ENCODE measurements at regions not wholly inside any gene's neighbourhood (a gene's known extent, or its start where the extent isn't known, plus 50 kb on each side); places are given as distances from the start of the nearest gene placed in this dataset.
"Not testable (repeated sequence)": the region's sequence is repeated elsewhere in the genome, so short reads cannot be mapped to it uniquely, and the experiment has no call there.

- DNase-seq: peak; percentile 17
- Histone ChIP-seq H3K9ac (ENCODE audit: low read length) (no peak overlapping the region), H3K27ac (ENCODE audit: low read length in 2 of 2) (no peak overlapping the region), H4K20me1 (ENCODE audit: control insufficient read depth, insufficient read depth, low read length, poor library complexity, severe bottlenecking) (no peaks in the 10 kb centered on the region), H3K27me3 (replicated peaks in 1 of 4; ENCODE audit: control extremely low read depth in 1 of 4, control insufficient read depth in 3 of 4, insufficient read depth in 4 of 4, low read length in 3 of 4) (no peaks in the 10 kb centered on the region), H3K4me3 (ENCODE audit: control extremely low read depth in 1 of 5, extremely low read depth in 1 of 5, insufficient read depth in 1 of 5, low read depth in 2 of 5, low read length in 4 of 5) (no peak overlapping the region), H3K9me3 (ENCODE audit: control extremely low read depth in 1 of 3, control insufficient read depth in 2 of 3, insufficient read depth in 1 of 3, low read length in 2 of 3) (no peaks in the 10 kb centered on the region), H3K79me2 (ENCODE audit: control insufficient read depth, insufficient read depth, low read length) (no peaks in the 10 kb centered on the region), H2AFZ (ENCODE audit: insufficient read depth, low read depth, low read length, poor library complexity, severe bottlenecking) (peak overlapping the region; percentile 73), H3K4me2 (replicated peaks; ENCODE audit: low read depth, low read length, poor library complexity, severe bottlenecking) (peak overlapping the region; percentile 74), H3K36me3 (replicated peaks in 1 of 2; ENCODE audit: control extremely low read depth in 1 of 2, control insufficient read depth in 1 of 2, extremely low read depth in 1 of 2, insufficient read depth in 2 of 2, low read length in 1 of 2) (no peaks in the 10 kb centered on the region), H3K4me1 (ENCODE audit: control insufficient read depth in 2 of 2, insufficient read depth in 2 of 2, low read length in 2 of 2) (peaks cover 7 to 10% of the 10 kb centered on the region in 2 donors)
- intact Hi-C loops (cut with micrococcal nuclease): no loop called here
- H3K4me1 Mint-ChIP-seq: peaks cover 9% of the 10 kb centered on the region
- H3K9me3 Mint-ChIP-seq (ENCODE audit: insufficient read depth): no peaks in the 10 kb centered on the region
- POLR2A ChIA-PET: no interaction called here
- TF ChIP-seq EZH2 (IDR thresholded peaks at IDR 0.05; ENCODE audit: borderline replicate concordance, insufficient read depth, low read depth, low read length, poor library complexity, severe bottlenecking) (no peak), CTCF (IDR thresholded peaks at IDR 0.05) (no peak)
- peak overlapping the region; percentile 43 for H3K4me3 Mint-ChIP-seq
- H3K27ac Mint-ChIP-seq: no peak overlapping the region
- CTCF ChIA-PET: interaction anchor here (0.7 to 2.7 kb wide), 6 partner anchors 9 to 64 kb away, joined by 4 to 10 read pairs (median 7); no protein-coding TSS in a partner anchor
- H3K27me3 Mint-ChIP-seq: peaks cover 7% of the 10 kb centered on the region
- no peak for ATAC-seq (ENCODE audit: low read depth)
- WGBS (ENCODE audit: insufficient coverage): 92% methylated on average over 18 of the region's 19 CpGs
Measured at GRCh38 chr10:64041989-64042490, 520.8 kb downstream of the REEP3 start.

- no peak overlapping the region for H3K4me3 Mint-ChIP-seq
- Histone ChIP-seq H3K9ac (ENCODE audit: low read length) (no peak overlapping the region), H3K79me2 (ENCODE audit: control insufficient read depth, insufficient read depth, low read length) (no peaks in the 10 kb centered on the region), H3K9me3 (ENCODE audit: control extremely low read depth in 1 of 3, control insufficient read depth in 2 of 3, insufficient read depth in 1 of 3, low read length in 2 of 3) (no peaks in the 10 kb centered on the region), H3K4me2 (replicated peaks; ENCODE audit: low read depth, low read length, poor library complexity, severe bottlenecking) (no peak overlapping the region), H3K27me3 (replicated peaks in 1 of 4; ENCODE audit: control extremely low read depth in 1 of 4, control insufficient read depth in 3 of 4, insufficient read depth in 4 of 4, low read length in 3 of 4) (no peaks in the 10 kb centered on the region), H2AFZ (ENCODE audit: insufficient read depth, low read depth, low read length, poor library complexity, severe bottlenecking) (no peak overlapping the region), H3K27ac (ENCODE audit: low read length in 2 of 2) (no peak overlapping the region), H3K4me1 (ENCODE audit: control insufficient read depth in 2 of 2, insufficient read depth in 2 of 2, low read length in 2 of 2) (peaks cover 7 to 10% of the 10 kb centered on the region in 2 donors), H3K4me3 (ENCODE audit: control extremely low read depth in 1 of 5, extremely low read depth in 1 of 5, insufficient read depth in 1 of 5, low read depth in 2 of 5, low read length in 4 of 5) (no peak overlapping the region), H3K36me3 (replicated peaks in 1 of 2; ENCODE audit: control extremely low read depth in 1 of 2, control insufficient read depth in 1 of 2, extremely low read depth in 1 of 2, insufficient read depth in 2 of 2, low read length in 1 of 2) (no peaks in the 10 kb centered on the region), H4K20me1 (ENCODE audit: control insufficient read depth, insufficient read depth, low read length, poor library complexity, severe bottlenecking) (no peaks in the 10 kb centered on the region)
- intact Hi-C loops (cut with micrococcal nuclease): no loop called here
- H3K9me3 Mint-ChIP-seq (ENCODE audit: insufficient read depth): no peaks in the 10 kb centered on the region
- ChIA-PET CTCF (interaction anchor here (1.8 kb wide), 2 partner anchors 11 to 15 kb away, joined by 5 to 6 read pairs; no protein-coding TSS in a partner anchor), POLR2A (no interaction called here)
- peaks cover 9% of the 10 kb centered on the region for H3K4me1 Mint-ChIP-seq
- H3K27me3 Mint-ChIP-seq: no peaks in the 10 kb centered on the region
- no peak for TF ChIP-seq CTCF (IDR thresholded peaks at IDR 0.05)
- TF ChIP-seq EZH2 (IDR thresholded peaks at IDR 0.05; ENCODE audit: borderline replicate concordance, insufficient read depth, low read depth, low read length, poor library complexity, severe bottlenecking): no peak
- no peak for DNase-seq
- ATAC-seq (ENCODE audit: low read depth): no peak
- H3K27ac Mint-ChIP-seq: no peak overlapping the region
- no CpG with 5 or more reads among the region's 2 CpGs for WGBS (ENCODE audit: insufficient coverage)
Measured at GRCh38 chr10:64044098-64044497, 522.9 kb downstream of the REEP3 start.

- H3K9me3 Mint-ChIP-seq (ENCODE audit: insufficient read depth); POLR2A ChIA-PET; H3K27me3 Mint-ChIP-seq; H3K36me3 ChIP-seq (replicated peaks in 1 of 2; ENCODE audit: control extremely low read depth in 1 of 2, control insufficient read depth in 1 of 2, extremely low read depth in 1 of 2, insufficient read depth in 2 of 2, low read length in 1 of 2); intact Hi-C loops (cut with micrococcal nuclease); H3K27ac Mint-ChIP-seq; H3K9me3 ChIP-seq (ENCODE audit: control extremely low read depth in 1 of 3, control insufficient read depth in 2 of 3, insufficient read depth in 1 of 3, low read length in 2 of 3); ATAC-seq (ENCODE audit: low read depth); H3K79me2 ChIP-seq (ENCODE audit: control insufficient read depth, insufficient read depth, low read length); DNase-seq; H3K9ac ChIP-seq (ENCODE audit: low read length); CTCF ChIA-PET; H3K4me3 Mint-ChIP-seq; H4K20me1 ChIP-seq (ENCODE audit: control insufficient read depth, insufficient read depth, low read length, poor library complexity, severe bottlenecking); H3K4me2 ChIP-seq (replicated peaks; ENCODE audit: low read depth, low read length, poor library complexity, severe bottlenecking); H3K27ac ChIP-seq (ENCODE audit: low read length in 2 of 2); H3K4me3 ChIP-seq (ENCODE audit: control extremely low read depth in 1 of 5, extremely low read depth in 1 of 5, insufficient read depth in 1 of 5, low read depth in 2 of 5, low read length in 4 of 5); H3K27me3 ChIP-seq (replicated peaks in 1 of 4; ENCODE audit: control extremely low read depth in 1 of 4, control insufficient read depth in 3 of 4, insufficient read depth in 4 of 4, low read length in 3 of 4); H3K4me1 Mint-ChIP-seq; H2AFZ ChIP-seq (ENCODE audit: insufficient read depth, low read depth, low read length, poor library complexity, severe bottlenecking): not testable (repeated sequence)
- H3K4me1 ChIP-seq (ENCODE audit: control insufficient read depth in 2 of 2, insufficient read depth in 2 of 2, low read length in 2 of 2): peaks cover 7 to 10% of the 10 kb centered on the region in 2 donors
- 89% methylated on average over 11 of the region's 16 CpGs for WGBS (ENCODE audit: insufficient coverage)
Measured at GRCh38 chr10:64044957-64045632, 523.9 kb downstream of the REEP3 start.

Measured in B cell (primary cell).